ENCODE measurements at regions not wholly inside any gene's neighbourhood (a gene's known extent, or its start where the extent isn't known, plus 50 kb on each side); places are given as distances from the start of the nearest gene placed in this dataset.

- TF ChIP-seq POLR2A (IDR thresholded peaks at IDR 0.05), result no peak
- TF ChIP-seq, protein P1, sequence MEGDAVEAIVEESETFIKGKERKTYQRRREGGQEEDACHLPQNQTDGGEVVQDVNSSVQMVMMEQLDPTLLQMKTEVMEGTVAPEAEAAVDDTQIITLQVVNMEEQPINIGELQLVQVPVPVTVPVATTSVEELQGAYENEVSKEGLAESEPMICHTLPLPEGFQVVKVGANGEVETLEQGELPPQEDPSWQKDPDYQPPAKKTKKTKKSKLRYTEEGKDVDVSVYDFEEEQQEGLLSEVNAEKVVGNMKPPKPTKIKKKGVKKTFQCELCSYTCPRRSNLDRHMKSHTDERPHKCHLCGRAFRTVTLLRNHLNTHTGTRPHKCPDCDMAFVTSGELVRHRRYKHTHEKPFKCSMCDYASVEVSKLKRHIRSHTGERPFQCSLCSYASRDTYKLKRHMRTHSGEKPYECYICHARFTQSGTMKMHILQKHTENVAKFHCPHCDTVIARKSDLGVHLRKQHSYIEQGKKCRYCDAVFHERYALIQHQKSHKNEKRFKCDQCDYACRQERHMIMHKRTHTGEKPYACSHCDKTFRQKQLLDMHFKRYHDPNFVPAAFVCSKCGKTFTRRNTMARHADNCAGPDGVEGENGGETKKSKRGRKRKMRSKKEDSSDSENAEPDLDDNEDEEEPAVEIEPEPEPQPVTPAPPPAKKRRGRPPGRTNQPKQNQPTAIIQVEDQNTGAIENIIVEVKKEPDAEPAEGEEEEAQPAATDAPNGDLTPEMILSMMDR (IDR thresholded peaks at IDR 0.05 in 4 of 5, conservative IDR thresholded peaks at IDR 0.05 in 1 of 5), result no peak
These were observed 135.5 kb downstream of the GPX5 start for GRCh38 chr6:28661097-28661713.
